HG03457 (cell line): ENCODE measurements at regions not wholly inside any gene's neighbourhood (a gene's known extent, or its start where the extent isn't known, plus 50 kb on each side); places are given as distances from the start of the nearest gene placed in this dataset.

Source experiments
- ATAC-seq: cut with Tn5 transposase; IDR thresholded peaks from one replicate; pipeline ENCODE4 v1.9.1; 2021; ENCODE audit warnings: moderate number of reproducible peaks; ENCODE audit not compliant: unreplicated experiment

GRCh38 chr16:87229230-87230188 is 87.7 kb downstream of the C16orf95 start:
- ATAC-seq, result no peak

- no peak for ATAC-seq
Measured at GRCh38 chr16:87230571-87230970, 86.6 kb downstream of the C16orf95 start.

- no peak for ATAC-seq
Measured at GRCh38 chr16:87231295-87231694, 85.9 kb downstream of the C16orf95 start.

GRCh38 chr16:87231911-87232310 is 85.3 kb downstream of the C16orf95 start:
- no peak for ATAC-seq

GRCh38 chr16:87233928-87234327 is 83.3 kb downstream of the C16orf95 start:
- ATAC-seq, result no peak

- no peak for ATAC-seq
Measured at GRCh38 chr16:87234601-87235000, 82.6 kb downstream of the C16orf95 start.

- no peak for ATAC-seq
Measured at GRCh38 chr16:87235810-87236515, 81.2 kb downstream of the C16orf95 start.

- no peak for ATAC-seq
Measured at GRCh38 chr16:87236516-87237115, 80.6 kb downstream of the C16orf95 start.

- no peak for ATAC-seq
Measured at GRCh38 chr16:87238361-87238715, 78.9 kb downstream of the C16orf95 start.

GRCh38 chr16:87239545-87239944 is 77.6 kb downstream of the C16orf95 start:
- ATAC-seq, result no peak

- ATAC-seq, result no peak
Measured at GRCh38 chr16:87240211-87241136, 76.7 kb downstream of the C16orf95 start.

- no peak for ATAC-seq
Measured at GRCh38 chr16:87241137-87241771, 75.9 kb downstream of the C16orf95 start.

GRCh38 chr16:87243478-87243877 is 73.7 kb downstream of the C16orf95 start:
- no peak for ATAC-seq

- ATAC-seq, result no peak
Measured at GRCh38 chr16:87244636-87245197, 72.5 kb downstream of the C16orf95 start.

GRCh38 chr16:87245511-87245910 is 71.7 kb downstream of the C16orf95 start:
- ATAC-seq, result no peak

- ATAC-seq, result no peak
Measured at GRCh38 chr16:87246269-87247065, 70.7 kb downstream of the C16orf95 start.

GRCh38 chr16:87248714-87249113 is 68.5 kb downstream of the C16orf95 start:
- ATAC-seq, result no peak

GRCh38 chr16:87249425-87249824 is 67.8 kb downstream of the C16orf95 start:
- no peak for ATAC-seq

- ATAC-seq, result no peak
Measured at GRCh38 chr16:87250431-87250960, 66.7 kb downstream of the C16orf95 start.
